Sigmoid colon (tissue), 4 donors: ENCODE measurements at regions not wholly inside any gene's neighbourhood (a gene's known extent, or its start where the extent isn't known, plus 50 kb on each side); places are given as distances from the start of the nearest gene placed in this dataset.

ENCODE experiments used
- POLR2A ChIP-seq, 2 donors: fragments of 450-650 bp; IDR thresholded peaks; one replicate each; pipeline ENCODE4 v1.6.1; 2016; ENCODE audit warnings: antibody characterized with exemption in 2 of 2, mild to moderate bottlenecking in 2 of 2, moderate library complexity in 2 of 2
- POLR2AphosphoS5 ChIP-seq, 4 donors: sonication (generic); formaldehyde crosslinking; IDR thresholded peaks; one replicate each; pipeline ENCODE4 v1.6.1; 2017; ENCODE audit warnings: antibody characterized with exemption in 4 of 4
- TF ChIP-seq, protein P1 (sequence below), 4 experiments: fragments of 450-650 bp in 3 of 4; fragments of 200-600 bp in 1 of 4; IDR thresholded peaks; one replicate each; pipeline ENCODE4 v1.5.1; 2016 to 2019; ENCODE audit warnings: antibody characterized with exemption in 4 of 4, mild to moderate bottlenecking in 3 of 4, moderate library complexity in 2 of 4

DNA sequence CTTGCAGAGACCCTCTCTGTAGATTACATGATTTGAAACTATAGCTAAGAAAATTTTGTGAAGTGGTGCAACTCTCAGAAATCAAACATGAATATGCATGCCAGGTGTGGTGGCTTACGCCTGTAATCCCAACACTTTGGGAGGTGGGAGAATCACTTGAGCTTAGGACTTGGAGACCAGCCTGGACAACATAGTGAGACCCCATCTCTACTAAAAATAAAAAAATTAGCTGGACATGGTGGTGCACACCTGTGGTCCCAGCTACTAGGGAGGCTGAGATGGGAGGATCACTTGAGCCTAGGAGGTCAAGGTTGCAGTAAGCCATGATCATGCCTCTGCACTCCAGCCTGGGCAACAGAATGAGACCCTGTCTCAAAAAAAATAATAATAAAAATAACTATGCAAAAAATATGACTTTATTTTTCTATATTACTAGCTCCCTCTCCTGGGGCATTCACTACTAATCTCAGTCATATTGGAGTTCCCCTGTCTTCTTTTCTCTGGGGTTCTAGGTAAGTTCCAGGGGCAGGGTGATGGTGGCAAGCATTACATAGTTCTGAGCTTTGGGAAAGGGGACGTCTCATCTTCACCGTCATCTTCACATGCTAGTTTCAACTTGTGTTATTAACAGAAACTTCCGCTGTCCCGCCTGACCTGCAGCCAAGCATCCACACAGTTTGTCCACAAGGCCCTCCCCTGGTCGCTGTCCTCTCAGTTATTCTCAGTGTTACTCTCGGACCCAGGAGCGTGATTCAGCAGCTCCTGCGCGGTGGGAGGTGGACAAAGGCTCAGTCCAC, 96.8 kb upstream of the MBOAT2 start:
- TF ChIP-seq, protein P1, sequence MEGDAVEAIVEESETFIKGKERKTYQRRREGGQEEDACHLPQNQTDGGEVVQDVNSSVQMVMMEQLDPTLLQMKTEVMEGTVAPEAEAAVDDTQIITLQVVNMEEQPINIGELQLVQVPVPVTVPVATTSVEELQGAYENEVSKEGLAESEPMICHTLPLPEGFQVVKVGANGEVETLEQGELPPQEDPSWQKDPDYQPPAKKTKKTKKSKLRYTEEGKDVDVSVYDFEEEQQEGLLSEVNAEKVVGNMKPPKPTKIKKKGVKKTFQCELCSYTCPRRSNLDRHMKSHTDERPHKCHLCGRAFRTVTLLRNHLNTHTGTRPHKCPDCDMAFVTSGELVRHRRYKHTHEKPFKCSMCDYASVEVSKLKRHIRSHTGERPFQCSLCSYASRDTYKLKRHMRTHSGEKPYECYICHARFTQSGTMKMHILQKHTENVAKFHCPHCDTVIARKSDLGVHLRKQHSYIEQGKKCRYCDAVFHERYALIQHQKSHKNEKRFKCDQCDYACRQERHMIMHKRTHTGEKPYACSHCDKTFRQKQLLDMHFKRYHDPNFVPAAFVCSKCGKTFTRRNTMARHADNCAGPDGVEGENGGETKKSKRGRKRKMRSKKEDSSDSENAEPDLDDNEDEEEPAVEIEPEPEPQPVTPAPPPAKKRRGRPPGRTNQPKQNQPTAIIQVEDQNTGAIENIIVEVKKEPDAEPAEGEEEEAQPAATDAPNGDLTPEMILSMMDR (IDR thresholded peaks at IDR 0.05) = no peak
- TF ChIP-seq POLR2A (IDR thresholded peaks at IDR 0.05) (no peak), POLR2AphosphoS5 (IDR thresholded peaks at IDR 0.05) (no peak)
